HG02623 (cell line): ENCODE measurements at regions not wholly inside any gene's neighbourhood (a gene's known extent, or its start where the extent isn't known, plus 50 kb on each side); places are given as distances from the start of the nearest gene placed in this dataset.
"Not testable (repeated sequence)": the region's sequence is repeated elsewhere in the genome, so short reads cannot be mapped to it uniquely, and the experiment has no call there.

Experiments
- ATAC-seq: cut with Tn5 transposase; IDR thresholded peaks from one replicate; pipeline ENCODE4 v1.9.1; 2021; ENCODE audit warnings: moderate library complexity; ENCODE audit not compliant: unreplicated experiment

DNA sequence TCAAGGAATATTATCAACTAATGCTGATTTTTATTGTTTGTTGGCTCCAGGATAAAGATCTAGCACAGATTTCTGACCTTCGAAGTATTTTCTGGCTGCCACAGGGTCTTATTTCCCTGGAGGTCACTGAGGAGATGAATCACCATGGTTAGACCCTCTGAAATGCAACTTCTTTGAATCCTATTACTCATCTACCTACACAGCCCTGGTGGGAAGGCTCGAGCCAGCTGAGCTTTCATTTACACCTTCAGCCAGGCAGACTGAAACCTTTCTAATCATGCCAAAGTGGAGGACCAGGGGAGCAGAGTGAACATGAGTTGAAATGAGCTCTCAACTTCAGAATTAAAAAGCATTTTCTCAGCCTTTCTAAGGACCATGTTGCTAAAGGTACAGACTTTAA lies 130.5 kb downstream of the SMIM20 start:
- no peak for ATAC-seq

DNA sequence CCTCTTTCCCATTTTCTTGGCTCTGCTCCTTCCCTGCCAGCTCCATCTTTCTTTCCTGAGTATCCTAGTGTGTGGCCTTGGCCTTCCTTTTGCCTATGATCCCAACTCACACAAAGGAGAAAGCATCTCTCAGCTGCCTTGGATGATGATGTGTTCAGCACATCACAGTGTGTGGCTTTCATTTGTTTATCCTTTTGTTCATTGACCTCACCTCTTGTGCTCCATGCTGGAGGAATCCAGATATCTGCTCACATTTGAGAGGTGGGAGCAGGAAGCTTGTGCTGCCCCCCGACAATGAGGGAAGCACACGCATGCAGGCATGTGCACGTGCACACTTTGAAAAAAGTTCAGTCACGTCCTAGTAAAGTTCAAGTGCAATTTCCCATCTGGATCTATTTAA lies 131.0 kb downstream of the SMIM20 start:
- ATAC-seq: no peak

DNA sequence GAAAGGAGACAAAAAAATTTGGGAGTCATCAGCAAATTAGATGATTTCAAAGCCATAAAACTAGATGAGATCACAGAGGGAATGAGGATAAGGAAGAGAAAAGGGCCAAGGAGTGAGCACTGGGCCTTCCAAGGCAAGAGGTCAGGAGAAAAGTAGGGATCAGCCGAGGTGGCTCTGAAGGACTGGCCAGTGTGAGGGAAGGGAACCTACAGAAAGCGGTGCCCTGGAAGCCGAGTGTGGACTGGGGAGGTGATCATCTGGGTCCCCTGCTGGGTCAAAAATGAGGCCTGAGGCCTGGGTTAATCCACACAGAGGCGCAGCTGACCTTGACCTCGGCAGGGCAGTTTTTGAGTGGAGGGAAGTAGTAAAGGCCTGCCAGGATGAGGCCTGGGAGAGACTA lies 133.8 kb downstream of the SMIM20 start:
- ATAC-seq: no peak

GRCh38 chr4:26048378-26048882 lies 134.4 kb downstream of the SMIM20 start:
- no peak for ATAC-seq

DNA sequence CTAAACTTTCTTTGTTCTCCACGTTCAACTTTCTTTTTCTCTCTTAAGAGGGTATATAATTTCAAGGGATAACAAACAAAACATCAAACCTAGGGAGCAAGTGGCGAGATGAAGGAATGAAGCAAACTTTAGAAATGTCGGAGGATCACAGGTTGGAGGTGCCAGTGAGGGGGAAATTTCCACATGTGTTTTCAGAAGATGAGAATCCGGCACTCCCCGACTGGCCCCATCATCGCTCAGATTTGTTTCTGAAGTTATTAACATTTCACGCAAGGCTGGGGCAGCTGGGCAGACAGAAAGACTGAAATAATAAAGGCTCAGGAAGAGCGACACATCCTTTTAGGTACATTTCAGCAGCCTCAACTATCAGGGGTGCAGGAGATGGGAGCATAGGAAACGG lies 134.9 kb downstream of the SMIM20 start:
- ATAC-seq: no peak

DNA sequence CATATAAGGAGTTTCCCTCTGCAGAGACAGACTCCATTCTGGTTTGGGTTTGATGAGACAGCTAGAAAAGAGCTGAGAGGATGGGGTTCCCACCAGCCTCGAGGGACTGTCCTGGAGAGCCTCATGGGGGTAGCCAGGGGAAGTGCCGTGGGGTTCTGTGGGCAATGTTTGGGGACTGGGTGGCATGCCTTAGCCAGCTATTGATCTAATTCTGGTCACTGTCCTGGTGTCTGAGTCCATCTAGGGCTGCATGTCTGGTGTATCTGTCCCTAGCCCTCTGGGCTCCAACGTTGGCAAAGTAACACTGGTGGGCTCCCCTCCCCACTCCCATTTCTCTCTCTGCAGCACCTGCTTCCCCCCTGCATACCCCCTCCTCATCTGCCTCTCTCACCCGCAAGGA lies 135.4 kb downstream of the SMIM20 start:
- ATAC-seq: no peak

DNA sequence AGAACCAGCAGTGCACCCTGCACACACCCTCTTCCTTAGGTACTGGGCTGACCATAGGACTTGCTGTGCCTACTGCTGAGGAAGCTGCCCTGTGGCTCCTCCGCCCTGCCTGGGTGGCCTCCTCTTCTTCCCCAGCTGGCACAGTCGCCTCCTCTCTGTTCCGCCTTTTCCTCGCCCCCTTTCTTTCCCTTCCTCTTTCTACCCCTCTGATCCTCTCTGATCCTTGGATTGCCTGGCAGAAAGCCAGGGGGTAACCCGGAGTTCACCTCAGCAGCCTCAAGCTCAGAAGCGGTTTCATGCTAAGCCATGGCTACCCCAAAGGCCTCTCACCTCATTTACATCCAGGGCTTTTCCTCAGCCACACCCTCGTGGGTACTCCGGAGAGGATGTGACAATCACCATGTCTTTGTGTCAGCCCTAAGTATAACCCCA lies 136.2 kb downstream of the SMIM20 start:
- no peak for ATAC-seq

GRCh38 chr4:26050671-26051070 lies 136.7 kb downstream of the SMIM20 start:
- no peak for ATAC-seq

DNA sequence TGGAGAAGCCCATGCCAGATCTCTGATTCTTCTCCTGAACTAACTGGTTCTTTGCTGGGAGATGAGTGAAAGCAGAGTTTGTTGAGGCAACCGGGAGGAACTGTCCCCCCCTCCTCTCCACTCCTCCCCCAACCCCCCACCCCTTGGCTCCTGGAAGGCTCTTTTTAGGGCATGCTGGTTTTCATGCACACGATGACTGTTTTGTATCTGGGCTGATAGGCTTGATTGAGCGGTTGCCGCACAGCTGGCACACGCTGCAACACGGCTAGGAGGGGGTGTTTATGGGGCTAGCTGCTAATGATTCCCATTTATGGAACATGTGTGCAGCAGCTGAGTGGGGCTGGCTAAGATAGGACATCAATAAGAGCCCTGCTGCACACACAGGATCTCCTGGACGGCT lies 137.2 kb downstream of the SMIM20 start:
- no peak for ATAC-seq

GRCh38 chr4:26052663-26053541 lies 138.9 kb downstream of the SMIM20 start:
- ATAC-seq: no peak

DNA sequence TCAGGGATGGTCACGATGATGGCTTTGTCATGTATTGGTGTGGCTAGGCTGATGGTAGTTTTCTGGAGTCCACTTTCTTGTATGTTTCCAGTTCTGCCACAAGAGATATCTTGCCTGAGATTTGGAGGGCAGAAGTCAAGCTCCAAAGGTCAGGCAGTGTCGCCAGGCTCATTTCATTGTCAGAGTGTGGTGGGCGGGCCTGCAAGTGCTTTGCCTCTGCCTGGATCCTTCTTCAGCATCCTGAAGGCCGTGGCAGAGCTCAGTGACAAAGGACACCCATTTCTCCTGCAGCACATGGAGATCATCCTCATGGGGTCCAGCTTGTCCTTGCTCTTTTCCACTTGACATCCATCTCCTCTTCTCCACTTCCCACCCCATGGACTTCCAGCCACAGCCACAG lies 139.7 kb downstream of the SMIM20 start:
- ATAC-seq: no peak

GRCh38 chr4:26055855-26056254 lies 141.8 kb downstream of the SMIM20 start:
- ATAC-seq: no peak

DNA sequence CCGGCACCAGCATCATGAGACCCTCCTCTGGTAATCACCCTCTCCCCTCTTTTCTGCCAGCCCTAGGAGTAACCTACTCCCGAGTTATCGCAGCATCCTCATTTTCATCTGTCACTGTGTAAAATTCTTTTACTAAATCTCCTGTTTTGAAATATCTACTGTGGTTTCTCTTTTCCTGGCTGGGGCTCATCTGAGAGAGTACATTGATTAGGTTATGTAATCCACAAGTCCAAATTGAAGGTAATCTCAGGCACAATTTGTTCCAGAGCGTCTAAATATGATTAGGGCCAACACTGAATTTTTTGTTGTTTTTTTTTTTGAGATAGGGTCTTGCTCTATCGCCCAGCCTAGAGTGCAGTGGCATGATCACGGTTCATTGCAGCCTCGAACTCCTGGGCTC lies 142.4 kb downstream of the SMIM20 start:
- ATAC-seq: no peak

GRCh38 chr4:26057839-26058238 lies 143.8 kb downstream of the SMIM20 start:
- not testable (repeated sequence) for ATAC-seq

DNA sequence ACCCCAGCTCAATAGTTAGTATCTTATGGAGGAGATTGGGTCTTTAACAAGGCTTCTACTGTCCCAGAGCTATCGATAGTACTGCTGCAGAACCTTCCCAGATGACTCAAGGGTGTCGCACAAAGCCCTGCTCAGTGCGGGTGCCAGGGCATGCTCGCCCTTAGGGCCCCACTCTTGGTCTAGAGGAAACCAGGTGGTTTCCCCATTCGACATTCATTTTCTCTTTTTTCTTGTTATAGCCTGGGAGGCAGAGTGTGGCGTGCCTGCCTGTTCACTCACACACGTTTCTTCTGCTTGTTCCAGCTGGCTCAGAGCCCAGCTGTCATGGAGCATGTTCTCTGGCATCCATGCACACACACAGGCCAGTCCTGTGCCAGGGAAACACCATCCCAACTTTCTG lies 144.5 kb downstream of the SMIM20 start:
- peak; percentile 80 for ATAC-seq

DNA sequence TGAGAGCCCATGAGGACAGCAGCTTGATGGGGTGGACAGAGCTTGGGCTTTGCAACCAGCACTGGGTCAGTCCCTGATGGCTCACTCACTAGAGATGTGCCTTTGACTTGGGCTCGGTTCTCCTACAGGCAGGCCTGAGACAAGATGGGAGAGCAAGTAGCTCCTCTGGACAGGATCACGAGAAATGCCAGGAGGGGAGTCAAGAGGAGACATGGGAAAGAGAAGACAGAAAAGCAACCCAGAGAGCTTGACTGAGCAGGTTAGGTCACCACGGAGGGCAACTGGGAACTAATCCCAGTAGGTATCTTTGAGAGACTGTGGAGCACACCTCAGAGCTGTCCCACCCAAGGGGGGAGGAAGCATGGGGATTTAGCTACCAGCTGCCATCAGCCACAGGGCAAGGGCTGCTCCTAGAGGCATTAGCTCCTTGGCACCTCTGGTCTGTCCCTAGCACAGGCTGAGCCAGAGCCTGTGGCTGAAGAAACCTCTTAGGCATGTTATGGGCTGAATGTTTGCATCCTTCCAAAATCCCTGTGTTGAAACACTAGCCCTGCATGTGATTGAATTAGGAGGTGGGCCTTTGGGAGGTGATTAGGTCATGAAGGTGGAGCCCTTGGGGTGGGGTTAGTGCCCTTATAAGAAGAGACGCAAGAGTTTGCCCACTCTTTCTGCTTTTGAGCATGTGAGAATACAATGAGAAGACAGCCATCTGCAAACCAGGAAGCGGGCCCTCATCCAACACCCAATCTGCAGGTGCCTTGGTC lies 145.6 kb downstream of the SMIM20 start:
- no peak for ATAC-seq

- ATAC-seq: no peak
Measured at GRCh38 chr4:26060286-26060685, 146.3 kb downstream of the SMIM20 start.

GRCh38 chr4:26061248-26061986 lies 147.4 kb downstream of the SMIM20 start:
- no peak for ATAC-seq

- no peak for ATAC-seq
Measured at GRCh38 chr4:26062215-26062614, 148.2 kb downstream of the SMIM20 start.

GRCh38 chr4:26064009-26064408 lies 150.0 kb downstream of the SMIM20 start:
- ATAC-seq: not testable (repeated sequence)

DNA sequence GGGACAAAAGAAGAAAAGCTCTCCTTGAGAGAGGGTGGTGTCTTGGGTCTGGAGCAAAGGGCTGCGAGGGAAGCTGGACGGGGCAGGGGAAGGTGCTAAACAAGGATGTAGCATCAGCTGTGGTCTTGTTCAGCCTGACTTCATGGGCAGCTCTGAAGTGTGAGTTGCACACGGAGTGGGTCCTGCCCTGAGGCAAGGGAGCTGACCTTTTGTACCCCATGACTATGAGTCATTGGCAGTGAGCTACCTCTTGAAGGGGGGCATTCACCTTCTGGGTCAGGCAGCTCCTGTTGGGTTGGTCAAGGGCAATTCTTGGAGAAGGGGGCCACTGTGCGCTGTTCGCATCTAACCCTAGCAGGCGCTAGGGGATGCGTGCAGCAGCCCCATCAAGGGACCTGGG lies 151.8 kb downstream of the SMIM20 start:
- no peak for ATAC-seq
